IMR-90 (cell line): ENCODE measurements at regions not wholly inside any gene's neighbourhood (a gene's known extent, or its start where the extent isn't known, plus 50 kb on each side); places are given as distances from the start of the nearest gene placed in this dataset.

Source experiments
- ATAC-seq: fragments of 200-7000 bp; cut with Tn5 transposase; 2 replicates; pipeline ENCODE4 v1.9.1; 2020; ENCODE audit warnings: low read depth, mild to moderate bottlenecking, moderate library complexity
- BruUV-seq: library from RNA; stranded (reverse); fragments of 400-500 nt; replicated peaks from 2 replicates; lab custom pipeline; 2021; lab: Mats Ljungman, UMichigan
- CTCF ChIA-PET: fragments of 300-600 bp; formaldehyde crosslinking; extraction: SDS; loops from one replicate; lab custom pipeline; 2021; ENCODE audit warnings: antibody characterized with exemption; lab: Yijun Ruan, JAX
- POLR2A ChIA-PET: fragments of 300-600 bp; sonication (Branson Sonifier 250); formaldehyde crosslinking; loops from one replicate; lab custom pipeline; 2022; ENCODE audit warnings: antibody characterized with exemption; ENCODE audit not compliant: unreplicated experiment; lab: Charles Lee
- DNase-seq: peaks from one replicate; pipeline ENCODE4 v3.0.0; 2013
- H2AFZ ChIP-seq: replicated peaks from 2 replicates; pipeline ENCODE3; 2013; ENCODE audit warnings: low read length, mild to moderate bottlenecking; ENCODE audit not compliant: poor library complexity
- H2AK5ac ChIP-seq: 2 replicates; pipeline ENCODE4 v1.6.1; 2013; ENCODE audit warnings: low read depth, low read length, inconsistent platforms
- H2AK9ac ChIP-seq: replicated peaks from 2 replicates; pipeline ENCODE3; 2013; ENCODE audit warnings: mild to moderate bottlenecking, low read depth, low read length, moderate library complexity; ENCODE audit not compliant: poor library complexity
- H2BK120ac ChIP-seq: 2 replicates; pipeline ENCODE4 v1.6.1; 2013; ENCODE audit warnings: low read depth, low read length, inconsistent platforms
- H2BK15ac ChIP-seq: 3 replicates; pipeline ENCODE4 v1.6.1; 2013; ENCODE audit warnings: low read depth, low read length, inconsistent platforms
- H2BK20ac ChIP-seq: 2 replicates; pipeline ENCODE4 v1.6.1; 2013; ENCODE audit warnings: low read depth, mild to moderate bottlenecking, inconsistent platforms, low read length, moderate library complexity
- H2BK5ac ChIP-seq: 2 replicates; pipeline ENCODE4 v1.6.1; 2013; ENCODE audit warnings: mild to moderate bottlenecking, low read depth, low read length, inconsistent platforms; ENCODE audit not compliant: poor library complexity, severe bottlenecking
- H3K14ac ChIP-seq: replicated peaks from 2 replicates; pipeline ENCODE4 v1.6.1; 2013; ENCODE audit warnings: low read depth, low read length, inconsistent platforms
- H3K18ac ChIP-seq: 2 replicates; pipeline ENCODE4 v1.6.1; 2013; ENCODE audit warnings: low read depth, low read length, control low read depth
- H3K23ac ChIP-seq: 2 replicates; pipeline ENCODE4 v1.6.1; 2013; ENCODE audit warnings: low read depth, low read length, inconsistent platforms
- H3K27ac ChIP-seq: 2 replicates; pipeline ENCODE4 v1.5.1; 2013; ENCODE audit warnings: mild to moderate bottlenecking, control low read depth, low read length; ENCODE audit not compliant: insufficient read depth
- H3K27me3 ChIP-seq: 2 replicates; pipeline ENCODE4 v1.6.1; 2013; ENCODE audit warnings: low read length; ENCODE audit not compliant: control insufficient read depth, insufficient read depth
- H3K36me3 ChIP-seq: 2 replicates; pipeline ENCODE4 v1.6.1; 2013; ENCODE audit warnings: low read length, mixed read lengths; ENCODE audit not compliant: control insufficient read depth, insufficient read depth
- H3K4ac ChIP-seq: 2 replicates; pipeline ENCODE4 v1.6.1; 2013; ENCODE audit warnings: low read depth, low read length, inconsistent platforms
- H3K4me1 ChIP-seq: 2 replicates; pipeline ENCODE4 v1.6.1; 2013; ENCODE audit warnings: low read length, mixed read lengths; ENCODE audit not compliant: control insufficient read depth, insufficient read depth
- H3K4me2 ChIP-seq: 2 replicates; pipeline ENCODE4 v1.6.1; 2013; ENCODE audit warnings: low read depth, mild to moderate bottlenecking, control low read depth, low read length, moderate library complexity
- H3K4me3 ChIP-seq: 2 replicates; pipeline ENCODE4 v1.5.1; 2013; ENCODE audit warnings: low read depth, mild to moderate bottlenecking, control low read depth, low read length, moderate library complexity; ENCODE audit not compliant: insufficient read depth
- H3K56ac ChIP-seq: 2 replicates; pipeline ENCODE4 v1.6.1; 2013; ENCODE audit warnings: low read length, inconsistent platforms; ENCODE audit not compliant: insufficient read depth; ENCODE audit errors: extremely low read depth
- H3K79me1 ChIP-seq, 2 experiments: 2 replicates each; pipeline ENCODE4 v1.6.1; 2013; ENCODE audit warnings: low read length in 2 of 2, inconsistent platforms in 1 of 2, low read depth in 1 of 2
- H3K9ac ChIP-seq: 2 replicates; pipeline ENCODE4 v1.6.1; 2013; ENCODE audit warnings: low read depth, low read length, control low read depth
- H3K9me1 ChIP-seq: 2 replicates; pipeline ENCODE4 v1.6.1; 2013; ENCODE audit warnings: low read length, inconsistent platforms; ENCODE audit not compliant: insufficient read depth
- H3K9me3 ChIP-seq: 2 replicates; pipeline ENCODE4 v1.6.1; 2013; ENCODE audit warnings: low read length; ENCODE audit not compliant: control insufficient read depth, insufficient read depth
- H4K20me1 ChIP-seq: 2 replicates; pipeline ENCODE4 v1.6.1; 2013; ENCODE audit warnings: low read length, inconsistent platforms; ENCODE audit not compliant: insufficient read depth
- H4K5ac ChIP-seq: 2 replicates; pipeline ENCODE4 v1.6.1; 2013; ENCODE audit warnings: mild to moderate bottlenecking, low read depth, low read length, control low read depth
- H4K8ac ChIP-seq, 2 experiments: 2 replicates each; pipeline ENCODE4 v1.6.1; 2013; ENCODE audit warnings: low read depth in 2 of 2, low read length in 2 of 2, control low read depth in 1 of 2, inconsistent platforms in 1 of 2
- H4K91ac ChIP-seq: 2 replicates; pipeline ENCODE4 v1.6.1; 2013; ENCODE audit warnings: low read depth, low read length, inconsistent platforms; ENCODE audit not compliant: insufficient read depth
- BHLHE40 ChIP-seq: fragments of 150-350 bp; IDR thresholded peaks from 2 replicates; pipeline ENCODE4 v1.6.1; 2016; ENCODE audit warnings: mild to moderate bottlenecking, low read depth, low read length
- FOS ChIP-seq: fragments of 150-350 bp; IDR thresholded peaks from 2 replicates; pipeline ENCODE4 v1.6.1; 2016; ENCODE audit warnings: low read depth, low read length
- MAZ ChIP-seq: IDR thresholded peaks from 2 replicates; pipeline ENCODE4 v1.6.1; 2012; ENCODE audit warnings: low read depth, mild to moderate bottlenecking, low read length, improper control_type of control experiment, moderate library complexity, borderline replicate concordance
- NFE2L2 ChIP-seq: fragments of 150-350 bp; IDR thresholded peaks from 2 replicates; pipeline ENCODE4 v1.6.1; 2016; ENCODE audit warnings: low read depth, mild to moderate bottlenecking, low read length
- POLR2A ChIP-seq: IDR thresholded peaks from 2 replicates; pipeline ENCODE4 v1.6.1; 2012; ENCODE audit warnings: mild to moderate bottlenecking, low read depth, low read length
- WGBS, 2 experiments: methylation state at CpG; one replicate each; pipeline versions ENCODE4 v1.1.5 to v1.1.7; 2013; ENCODE audit warnings: missing lambda C conversion rate in 2 of 2; ENCODE audit not compliant: insufficient read length in 1 of 2; ENCODE audit errors: extremely low coverage in 2 of 2; 5-methylcytosine and 5-hydroxymethylcytosine counted together
- dilution Hi-C: fragments of 300-500 bp; cut with HindIII; formaldehyde crosslinking; loops from one replicate; pipeline ENCODE4 v1.14.3; 2018; ENCODE audit warnings: low sequenced_read_pairs; ENCODE audit not compliant: unreplicated experiment
- in situ Hi-C: fragments of 300-500 bp; cut with MboI; formaldehyde crosslinking; loops from 3 replicates; pipeline ENCODE4 v1.14.3; 2019; ENCODE audit warnings: low sequenced_read_pairs, inconsistent platforms, mixed read lengths
- intact Hi-C: fragments of 100-400 bp; cut with micrococcal nuclease; formaldehyde crosslinking; loops from 2 replicates; pipeline ENCODE4 v1.10.0; 2022

- in situ Hi-C loops: no loop called here
- ChIA-PET POLR2A (no interaction called here), CTCF (no interaction called here)
Observed at GRCh38 chr2:3940661-3941060, 237.3 kb downstream of the DCDC2C start.

More at GRCh38 chr2:3940661-3941060, 237.3 kb downstream of the DCDC2C start:
- Histone ChIP-seq H3K4me3 (no peak overlapping the region), H3K23ac (no peak overlapping the region), H3K79me1 (no peaks in the 10 kb centered on the region), H4K5ac (no peak overlapping the region), H3K9me3 (peaks cover 14% of the 10 kb centered on the region; the same call in 1 of the 2 replicates), H3K27me3 (no peaks in the 10 kb centered on the region), H3K4ac (no peak overlapping the region), H3K36me3 (no peaks in the 10 kb centered on the region), H2AFZ (no peak overlapping the region), H3K9me1 (no peaks in the 10 kb centered on the region), H4K8ac (no peak overlapping the region), H2BK5ac (no peak overlapping the region), H4K20me1 (no peaks in the 10 kb centered on the region), H3K4me1 (no peaks in the 10 kb centered on the region), H2AK9ac (no peak overlapping the region), H3K27ac (no peak overlapping the region), H3K18ac (no peak overlapping the region), H4K91ac (no peak overlapping the region), H2BK20ac (no peak overlapping the region), H2BK15ac (no peak overlapping the region), H3K56ac (no peak overlapping the region), H3K9ac (no peak overlapping the region), H2BK120ac (no peak overlapping the region), H3K4me2 (no peak overlapping the region), H3K14ac (no peak overlapping the region), H2AK5ac (no peak overlapping the region)
- ATAC-seq: no peak
- no CpG with 5 or more reads among the region's 7 CpGs for WGBS, 2 experiments
- no TSS peak for BruUV-seq
- no peak for TF ChIP-seq NFE2L2
- TF ChIP-seq BHLHE40: no peak
- TF ChIP-seq POLR2A: no peak
- TF ChIP-seq MAZ: no peak
- no peak for TF ChIP-seq FOS
- dilution Hi-C loops (no loop called here), intact Hi-C loops (no loop called here)
- no peak for DNase-seq
